T-cell (primary cell): ENCODE measurements at regions not wholly inside any gene's neighbourhood (a gene's known extent, or its start where the extent isn't known, plus 50 kb on each side); places are given as distances from the start of the nearest gene placed in this dataset.

ENCODE experiments used
- ATAC-seq, 4 experiments: fragments of 200-7000 bp in 3 of 4; fragments of 150-1000 bp in 1 of 4; cut with Tn5 transposase; replicated peaks in 1 of 4; 1 replicate in 3 of 4; 2 replicates in 1 of 4; pipeline ENCODE4 v1.10.0; 2021; ENCODE audit warnings: moderate library complexity in 3 of 4, mild to moderate bottlenecking in 2 of 4, moderate number of reproducible peaks in 1 of 4
- CTCF ChIA-PET, 2 donors: fragments of 300-600 bp; sonication (Branson Sonifier 250); formaldehyde crosslinking; loops; one replicate each; lab custom pipeline; 2022; ENCODE audit warnings: antibody characterized with exemption in 2 of 2; lab: Charles Lee
- POLR2A ChIA-PET, 2 donors: fragments of 300-600 bp; sonication (Branson Sonifier 250); formaldehyde crosslinking; loops; one replicate each; lab custom pipeline; 2022; ENCODE audit warnings: antibody characterized with exemption in 2 of 2; lab: Charles Lee
- DNase-seq, 35 experiments: peaks; one replicate each; pipeline versions ENCODE4 v3.0.0 to v3.0.0-alpha.2; 2013 to 2023
- H3K27ac ChIP-seq: one replicate; pipeline ENCODE4 v1.5.1; 2013; ENCODE audit warnings: low read length
- H3K27me3 ChIP-seq, 2 experiments: replicated peaks in 1 of 2; 1 replicate in 1 of 2; 2 replicates in 1 of 2; pipeline versions ENCODE4 v1.6.1 to v1.7.0; 2013; ENCODE audit warnings: low read length in 1 of 2, mixed read lengths in 1 of 2; ENCODE audit not compliant: control insufficient read depth in 2 of 2, insufficient read depth in 2 of 2; ENCODE audit errors: extremely low read depth in 1 of 2
- H3K36me3 ChIP-seq, 2 donors: 1 replicate in 1 of 2; 2 replicates in 1 of 2; pipeline versions ENCODE4 v1.6.1 to v1.7.0; 2013; ENCODE audit warnings: low read length in 1 of 2; ENCODE audit not compliant: control insufficient read depth in 2 of 2, insufficient read depth in 1 of 2; ENCODE audit errors: extremely low read depth in 1 of 2
- H3K4me1 ChIP-seq, 2 experiments: 1 replicate in 1 of 2; 2 replicates in 1 of 2; pipeline versions ENCODE4 v1.6.1 to v1.7.0; 2013; ENCODE audit warnings: low read length in 2 of 2, mixed read lengths in 1 of 2; ENCODE audit not compliant: insufficient read depth in 2 of 2, control insufficient read depth in 1 of 2; ENCODE audit errors: extremely low read depth in 1 of 2
- H3K4me3 ChIP-seq, 2 donors: 1 replicate in 1 of 2; 2 replicates in 1 of 2; pipeline versions ENCODE4 v1.5.1 to v1.7.0; 2013; ENCODE audit warnings: mild to moderate bottlenecking in 2 of 2, low read length in 1 of 2, moderate library complexity in 1 of 2; ENCODE audit not compliant: control insufficient read depth in 1 of 2; ENCODE audit errors: extremely low read depth in 1 of 2
- H3K9me3 ChIP-seq: 2 replicates; pipeline ENCODE4 v1.7.0; 2013
- H3K27ac Mint-ChIP-seq, 2 donors: one replicate each; pipeline ENCODE4 v1.8.0; 2020 to 2021; ENCODE audit warnings: mild to moderate bottlenecking in 2 of 2, mixed read lengths in 2 of 2
- H3K27me3 Mint-ChIP-seq, 2 donors: one replicate each; pipeline ENCODE4 v1.8.0; 2021 to 2022; ENCODE audit warnings: mixed read lengths in 2 of 2
- H3K36me3 Mint-ChIP-seq: one replicate; pipeline ENCODE4 v1.8.0; 2021; ENCODE audit warnings: mixed read lengths
- H3K4me1 Mint-ChIP-seq, 3 donors: one replicate each; pipeline ENCODE4 v1.8.0; 2020 to 2022; ENCODE audit warnings: mixed read lengths in 3 of 3, mild to moderate bottlenecking in 1 of 3
- H3K4me3 Mint-ChIP-seq, 3 donors: one replicate each; pipeline ENCODE4 v1.8.0; 2020 to 2022; ENCODE audit warnings: mild to moderate bottlenecking in 3 of 3, mixed read lengths in 3 of 3, moderate library complexity in 3 of 3
- H3K9me3 Mint-ChIP-seq, 3 donors: one replicate each; pipeline ENCODE4 v1.8.0; 2020 to 2022; ENCODE audit warnings: mixed read lengths in 3 of 3
- WGBS: methylation state at CpG from one replicate; pipeline ENCODE4 v1.1.5; 2013; ENCODE audit warnings: missing lambda C conversion rate; ENCODE audit not compliant: insufficient coverage; 5-methylcytosine and 5-hydroxymethylcytosine counted together

- Histone ChIP-seq H3K36me3 (no peaks in the 10 kb centered on the region), H3K27me3 (peaks cover 0 to 11% of the 10 kb centered on the region in 2 experiments), H3K27ac (no peak overlapping the region), H3K4me1 (no peaks in the 10 kb centered on the region), H3K4me3 (no peak overlapping the region), H3K9me3 (no peaks in the 10 kb centered on the region)
- ChIA-PET POLR2A (no interaction called here), CTCF (no interaction called here)
- Mint-ChIP-seq H3K27ac (no peak overlapping the region), H3K4me1 (no peaks in the 10 kb centered on the region), H3K9me3 (no peaks in the 10 kb centered on the region), H3K27me3 (peaks cover 5 to 9% of the 10 kb centered on the region in 2 donors), H3K4me3 (no peak overlapping the region), H3K36me3 (no peaks in the 10 kb centered on the region)
- DNase-seq (no peak), ATAC-seq (no peak)
- 73% methylated on average over 2 of the region's 2 CpGs for WGBS
Observed at GRCh38 chr12:98417266-98417665, 98.1 kb upstream of the TMPO start.

GRCh38 chr12:98418357-98419075, 96.9 kb upstream of the TMPO start:
- Mint-ChIP-seq H3K27me3 (peaks cover 3 to 9% of the 10 kb centered on the region in 2 donors), H3K9me3 (no peaks in the 10 kb centered on the region), H3K4me1 (no peaks in the 10 kb centered on the region), H3K27ac (no peak overlapping the region), H3K36me3 (no peaks in the 10 kb centered on the region), H3K4me3 (no peak overlapping the region)
- DNase-seq = no peak
- H3K4me3 ChIP-seq = no peak overlapping the region
- H3K27me3 ChIP-seq = peaks cover 0 to 14% of the 10 kb centered on the region in 2 experiments
- no peak for ATAC-seq
- no peaks in the 10 kb centered on the region for H3K4me1 ChIP-seq
- 56% methylated on average over 4 of the region's 7 CpGs for WGBS
- H3K9me3 ChIP-seq = no peaks in the 10 kb centered on the region
- no peak overlapping the region for H3K27ac ChIP-seq
- POLR2A ChIA-PET = no interaction called here
- CTCF ChIA-PET = no interaction called here
- no peaks in the 10 kb centered on the region for H3K36me3 ChIP-seq

- Mint-ChIP-seq H3K4me3 (no peak overlapping the region), H3K27me3 (peaks cover 3 to 9% of the 10 kb centered on the region in 2 donors), H3K4me1 (no peaks in the 10 kb centered on the region), H3K27ac (no peak overlapping the region), H3K9me3 (no peaks in the 10 kb centered on the region), H3K36me3 (no peaks in the 10 kb centered on the region)
- H3K4me1 ChIP-seq = no peaks in the 10 kb centered on the region
- ChIA-PET CTCF (no interaction called here), POLR2A (no interaction called here)
- 83% methylated on average over 1 of the region's 9 CpGs for WGBS
- DNase-seq (no peak), ATAC-seq (no peak)
- H3K27me3 ChIP-seq = peaks cover 0 to 14% of the 10 kb centered on the region in 2 experiments
- no peak overlapping the region for H3K4me3 ChIP-seq
- H3K27ac ChIP-seq = no peak overlapping the region
- H3K9me3 ChIP-seq = no peaks in the 10 kb centered on the region
- H3K36me3 ChIP-seq = no peaks in the 10 kb centered on the region
Observed at GRCh38 chr12:98419081-98419794, 96.2 kb upstream of the TMPO start.

GRCh38 chr12:98419795-98420404, 95.5 kb upstream of the TMPO start:
- no peak overlapping the region for H3K27ac Mint-ChIP-seq

GRCh38 chr12:98420461-98420860, 94.9 kb upstream of the TMPO start:
- no peak overlapping the region for H3K4me3 Mint-ChIP-seq
- DNase-seq (no peak), ATAC-seq (no peak)
- Histone ChIP-seq H3K27ac (no peak overlapping the region), H3K9me3 (no peaks in the 10 kb centered on the region), H3K27me3 (peaks cover 0 to 14% of the 10 kb centered on the region in 2 experiments), H3K4me3 (no peak overlapping the region), H3K4me1 (no peaks in the 10 kb centered on the region), H3K36me3 (no peaks in the 10 kb centered on the region)
- H3K4me1 Mint-ChIP-seq = peaks cover 0 to 4% (median 0%) of the 10 kb centered on the region in 3 donors
- H3K36me3 Mint-ChIP-seq = no peaks in the 10 kb centered on the region
- H3K27me3 Mint-ChIP-seq = peaks cover 0 to 4% of the 10 kb centered on the region in 2 donors
- no peaks in the 10 kb centered on the region for H3K9me3 Mint-ChIP-seq
- H3K27ac Mint-ChIP-seq = no peak overlapping the region
- ChIA-PET POLR2A (interaction anchor here in 1 of 2 donors (0.6 kb wide), 1 partner anchor 1097 kb away, joined by 3 read pairs; no protein-coding TSS in a partner anchor), CTCF (no interaction called here)
- WGBS = 69% methylated on average over 3 of the region's 6 CpGs

More at GRCh38 chr12:98419795-98420404, 95.5 kb upstream of the TMPO start:
- ATAC-seq = no peak
- H3K4me1 Mint-ChIP-seq = peaks cover 0 to 3% (median 0%) of the 10 kb centered on the region in 3 donors
- ChIA-PET CTCF (no interaction called here), POLR2A (no interaction called here)
- peaks cover 0 to 4% of the 10 kb centered on the region in 2 donors for H3K27me3 Mint-ChIP-seq
- H3K4me3 Mint-ChIP-seq = no peak overlapping the region
- H3K36me3 Mint-ChIP-seq = no peaks in the 10 kb centered on the region
- Histone ChIP-seq H3K9me3 (no peaks in the 10 kb centered on the region), H3K27ac (no peak overlapping the region), H3K36me3 (no peaks in the 10 kb centered on the region), H3K4me3 (no peak overlapping the region), H3K27me3 (peaks cover 0 to 14% of the 10 kb centered on the region in 2 experiments), H3K4me1 (no peaks in the 10 kb centered on the region)
- DNase-seq = no peak
- H3K9me3 Mint-ChIP-seq = no peaks in the 10 kb centered on the region
- 85% methylated on average over 15 of the region's 16 CpGs for WGBS

GRCh38 chr12:98421316-98421715, 94.1 kb upstream of the TMPO start:
- Mint-ChIP-seq H3K27ac (no peak overlapping the region), H3K27me3 (peaks cover 0 to 2% of the 10 kb centered on the region in 2 donors), H3K4me1 (peaks cover 0 to 4% (median 0%) of the 10 kb centered on the region in 3 donors), H3K36me3 (no peaks in the 10 kb centered on the region), H3K9me3 (no peaks in the 10 kb centered on the region), H3K4me3 (no peak overlapping the region)
- Histone ChIP-seq H3K9me3 (no peaks in the 10 kb centered on the region), H3K36me3 (no peaks in the 10 kb centered on the region), H3K27ac (no peak overlapping the region), H3K4me3 (no peak overlapping the region), H3K27me3 (peaks cover 0 to 14% of the 10 kb centered on the region in 2 experiments), H3K4me1 (no peaks in the 10 kb centered on the region)
- DNase-seq (no peak), ATAC-seq (no peak)
- CTCF ChIA-PET = no interaction called here
- POLR2A ChIA-PET = interaction anchor here in 1 of 2 donors (0.6 kb wide), 1 partner anchor 1098 kb away, joined by 3 read pairs; no protein-coding TSS in a partner anchor
- WGBS = 98% methylated on average over 7 of the region's 8 CpGs
